Neuronal stem cell (in vitro differentiated cells): ENCODE measurements at regions not wholly inside any gene's neighbourhood (a gene's known extent, or its start where the extent isn't known, plus 50 kb on each side); places are given as distances from the start of the nearest gene placed in this dataset.
A peak's percentile ranks its signal among the peaks of the same experiment; 100 is the strongest.

Experiments
- DNase-seq: peaks from one replicate; pipeline ENCODE4 v3.0.0-alpha.2; 2013; ENCODE audit warnings: low spot score
- H2AFZ ChIP-seq: one replicate; pipeline ENCODE4 v1.6.1; 2013; ENCODE audit warnings: mild to moderate bottlenecking, low read length, inconsistent platforms
- H2AK5ac ChIP-seq: 2 replicates; pipeline ENCODE4 v1.6.1; 2013; ENCODE audit warnings: low read depth, mild to moderate bottlenecking, inconsistent platforms, low read length, moderate library complexity, mixed read lengths
- H2BK120ac ChIP-seq: 2 replicates; pipeline ENCODE4 v1.6.1; 2013; ENCODE audit warnings: low read depth, mild to moderate bottlenecking, inconsistent platforms, low read length, moderate library complexity, mixed read lengths
- H2BK12ac ChIP-seq: one replicate; pipeline ENCODE4 v1.6.1; 2013; ENCODE audit warnings: low read length, inconsistent platforms
- H2BK15ac ChIP-seq: 2 replicates; pipeline ENCODE4 v1.6.1; 2013; ENCODE audit warnings: mild to moderate bottlenecking, low read length, inconsistent platforms, mixed read lengths
- H2BK5ac ChIP-seq: one replicate; pipeline ENCODE4 v1.6.1; 2013; ENCODE audit warnings: inconsistent platforms, mild to moderate bottlenecking, low read length, moderate library complexity
- H3K14ac ChIP-seq: one replicate; pipeline ENCODE4 v1.6.1; 2013; ENCODE audit warnings: low read length, inconsistent platforms
- H3K18ac ChIP-seq: 2 replicates; pipeline ENCODE4 v1.6.1; 2013; ENCODE audit warnings: low read length, inconsistent platforms
- H3K23ac ChIP-seq: 2 replicates; pipeline ENCODE4 v1.6.1; 2013; ENCODE audit warnings: low read depth, mild to moderate bottlenecking, mixed read lengths, low read length, inconsistent platforms; ENCODE audit not compliant: poor library complexity
- H3K27ac ChIP-seq: replicated peaks from 3 replicates; pipeline ENCODE4 v1.5.1; 2013; ENCODE audit warnings: low read length, inconsistent platforms
- H3K27me3 ChIP-seq, 3 experiments: 2 replicates each; pipeline ENCODE4 v1.6.1; 2013; ENCODE audit warnings: low read length in 3 of 3, mild to moderate bottlenecking in 2 of 3, inconsistent platforms in 1 of 3, low read depth in 1 of 3, mixed read lengths in 1 of 3, moderate library complexity in 1 of 3; ENCODE audit not compliant: control insufficient read depth in 3 of 3, insufficient read depth in 3 of 3
- H3K36me3 ChIP-seq, 2 donors: replicated peaks in 1 of 2; 2 replicates each; pipeline ENCODE4 v1.6.1; 2013; ENCODE audit warnings: low read length in 2 of 2; ENCODE audit not compliant: control insufficient read depth in 2 of 2, insufficient read depth in 2 of 2
- H3K4ac ChIP-seq: 2 replicates; pipeline ENCODE4 v1.6.1; 2013; ENCODE audit warnings: inconsistent platforms, mild to moderate bottlenecking, low read length, moderate library complexity
- H3K4me1 ChIP-seq, 2 donors: 1 replicate in 1 of 2; 2 replicates in 1 of 2; pipeline ENCODE4 v1.6.1; 2013; ENCODE audit warnings: low read length in 2 of 2, low read depth in 1 of 2; ENCODE audit not compliant: control insufficient read depth in 2 of 2, insufficient read depth in 1 of 2
- H3K4me2 ChIP-seq: one replicate; pipeline ENCODE4 v1.6.1; 2013; ENCODE audit warnings: mild to moderate bottlenecking, low read length, inconsistent platforms; ENCODE audit not compliant: insufficient read depth, poor library complexity, severe bottlenecking
- H3K4me3 ChIP-seq, 2 donors: 2 replicates each; pipeline ENCODE4 v1.5.1; 2013; ENCODE audit warnings: low read length in 2 of 2, mild to moderate bottlenecking in 2 of 2, inconsistent platforms in 1 of 2, moderate library complexity in 1 of 2
- H3K79me1 ChIP-seq: one replicate; pipeline ENCODE4 v1.6.1; 2013; ENCODE audit warnings: low read depth, mild to moderate bottlenecking, inconsistent platforms, low read length, moderate library complexity
- H3K9ac ChIP-seq: one replicate; pipeline ENCODE4 v1.6.1; 2013; ENCODE audit warnings: mild to moderate bottlenecking, low read depth, low read length, inconsistent platforms; ENCODE audit not compliant: poor library complexity
- H3K9me3 ChIP-seq, 2 donors: replicated peaks in 1 of 2; 2 replicates each; pipeline versions ENCODE3 to v1.6.1; 2013; ENCODE audit warnings: low read length in 2 of 2, mild to moderate bottlenecking in 2 of 2, inconsistent platforms in 1 of 2, low read depth in 1 of 2, mixed read lengths in 1 of 2, moderate library complexity in 1 of 2; ENCODE audit not compliant: control insufficient read depth in 2 of 2, insufficient read depth in 1 of 2
- H4K8ac ChIP-seq: one replicate; pipeline ENCODE4 v1.6.1; 2013; ENCODE audit warnings: low read depth, mild to moderate bottlenecking, inconsistent platforms, low read length, moderate library complexity
- H4K91ac ChIP-seq: one replicate; pipeline ENCODE4 v1.6.1; 2013; ENCODE audit warnings: low read length, low read depth, mild to moderate bottlenecking, inconsistent platforms; ENCODE audit not compliant: poor library complexity
- WGBS, 2 donors: extraction: QIAGEN DNeasy Blood & Tissue Kit; methylation state at CpG; one replicate each; pipeline ENCODE4 v1.1.7; 2013; ENCODE audit warnings: missing lambda C conversion rate in 2 of 2, mixed read lengths in 1 of 2; ENCODE audit not compliant: insufficient read length in 2 of 2, insufficient replicate concordance in 1 of 2; ENCODE audit errors: extremely low coverage in 2 of 2; 5-methylcytosine and 5-hydroxymethylcytosine counted together

GRCh38 chr13:50511877-50512341 is 331.6 kb downstream of the DLEU7 start:
- no peaks in the 10 kb centered on the region for H3K36me3 ChIP-seq
- no peaks in the 10 kb centered on the region for H3K27me3 ChIP-seq
- H2BK12ac ChIP-seq = no peak overlapping the region
- DNase-seq = no peak
- H3K79me1 ChIP-seq = no peaks in the 10 kb centered on the region
- no peak overlapping the region for H3K18ac ChIP-seq
- no peak overlapping the region for H3K4me2 ChIP-seq
- no peak overlapping the region for H3K4ac ChIP-seq
- no peak overlapping the region for H3K4me3 ChIP-seq
- no peak overlapping the region for H3K9ac ChIP-seq
- H2BK15ac ChIP-seq = no peak overlapping the region
- no peak overlapping the region for H2BK5ac ChIP-seq
- no peak overlapping the region for H4K8ac ChIP-seq
- peaks cover 4 to 7% of the 10 kb centered on the region in 2 donors for H3K9me3 ChIP-seq
- no CpG with 5 or more reads among the region's 4 CpGs for WGBS, 2 donors
- no peak overlapping the region for H3K14ac ChIP-seq
- H3K4me1 ChIP-seq = peaks cover 2 to 12% of the 10 kb centered on the region in 2 donors
- H2AK5ac ChIP-seq = no peak overlapping the region
- H2AFZ ChIP-seq = peak overlapping the region; percentile 93
- H3K27ac ChIP-seq = no peak overlapping the region
- H4K91ac ChIP-seq = no peak overlapping the region
- no peak overlapping the region for H3K23ac ChIP-seq
- no peak overlapping the region for H2BK120ac ChIP-seq

DNA sequence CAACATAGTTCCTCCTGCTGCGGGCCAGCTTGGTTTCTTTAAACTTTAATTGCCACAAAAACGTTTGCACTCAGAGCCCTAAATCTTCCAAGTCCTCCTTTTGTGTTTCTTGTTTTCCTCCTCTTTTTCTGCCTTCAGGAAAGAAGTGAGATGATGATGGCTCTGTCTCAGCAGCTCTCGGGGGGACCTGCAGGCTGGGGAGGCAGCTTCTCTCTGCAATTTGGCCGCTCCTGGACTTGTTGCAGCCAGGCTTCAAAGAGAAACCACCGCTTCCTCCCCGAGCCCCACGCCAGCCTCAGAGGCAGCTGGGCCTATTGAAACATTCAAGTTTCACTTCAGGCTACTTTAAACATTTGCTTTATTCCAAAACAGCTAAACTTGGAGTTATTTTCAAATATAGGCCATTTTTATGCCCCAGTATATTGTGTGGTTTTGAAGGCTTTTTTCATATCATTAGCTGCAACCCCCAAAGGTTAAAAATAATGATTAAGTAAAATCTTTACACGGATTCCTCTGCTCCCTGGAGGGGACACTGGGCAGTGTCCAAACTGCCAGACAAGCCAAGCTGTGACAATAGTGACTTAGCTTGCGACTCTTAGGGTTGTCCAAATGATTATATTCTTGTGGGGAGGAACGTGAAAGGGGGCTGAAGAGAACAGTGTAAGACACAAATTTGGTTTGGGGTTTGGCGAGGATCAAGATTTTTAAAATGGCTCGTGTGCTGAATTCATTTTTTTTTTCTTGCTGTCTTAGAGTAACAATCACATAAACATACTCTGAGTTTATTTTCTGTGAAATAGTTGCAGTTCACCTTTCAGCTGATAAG is 330.8 kb downstream of the DLEU7 start:
- Histone ChIP-seq H3K23ac (no peak overlapping the region), H2BK15ac (no peak overlapping the region), H3K4me2 (no peak overlapping the region), H2BK5ac (no peak overlapping the region), H3K9ac (no peak overlapping the region), H2AK5ac (no peak overlapping the region), H3K4me1 (peaks cover 2 to 12% of the 10 kb centered on the region in 2 donors), H3K79me1 (no peaks in the 10 kb centered on the region), H4K8ac (no peak overlapping the region), H3K14ac (no peak overlapping the region), H2BK120ac (no peak overlapping the region), H2AFZ (peak overlapping the region; percentile 93), H3K4me3 (peak overlapping the region in 1 of 2 donors; percentile 29), H3K36me3 (no peaks in the 10 kb centered on the region), H3K9me3 (peaks cover 4 to 7% of the 10 kb centered on the region in 2 donors), H3K4ac (no peak overlapping the region), H3K18ac (no peak overlapping the region), H3K27me3 (no peaks in the 10 kb centered on the region), H2BK12ac (no peak overlapping the region), H3K27ac (no peak overlapping the region), H4K91ac (no peak overlapping the region)
- DNase-seq = no peak
- no CpG with 5 or more reads among the region's 12 CpGs for WGBS, 2 donors

GRCh38 chr13:50513300-50513877 is 330.1 kb downstream of the DLEU7 start:
- H3K36me3 ChIP-seq = no peaks in the 10 kb centered on the region
- WGBS, 2 donors = no CpG with 5 or more reads among the region's 2 CpGs
- peaks cover 2 to 12% of the 10 kb centered on the region in 2 donors for H3K4me1 ChIP-seq

DNA sequence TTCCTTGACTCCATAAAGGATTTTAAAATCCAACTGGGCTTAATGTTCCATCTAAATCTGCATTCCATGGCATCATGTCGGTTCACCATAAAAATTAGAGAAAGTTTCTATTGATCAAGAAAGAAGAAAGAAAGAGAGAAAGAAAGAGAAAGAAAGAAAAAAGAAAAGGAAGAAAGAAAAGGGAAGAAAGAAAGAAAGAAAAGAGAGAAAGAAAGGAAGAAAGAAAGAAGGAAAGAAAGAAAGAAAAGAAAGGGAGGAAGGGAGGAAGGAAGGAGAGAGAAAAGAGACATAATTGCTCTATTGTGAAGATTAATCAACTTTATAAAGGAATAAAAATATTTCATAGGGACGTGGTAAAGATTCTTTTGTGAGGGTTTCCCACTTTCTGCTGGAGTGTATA is 329.2 kb downstream of the DLEU7 start:
- no peak overlapping the region for H3K4me3 ChIP-seq
- H3K79me1 ChIP-seq = no peaks in the 10 kb centered on the region
- no peak overlapping the region for H4K8ac ChIP-seq
- H3K9me3 ChIP-seq = peaks cover 4 to 5% of the 10 kb centered on the region in 2 donors
- no peak for DNase-seq
- H2BK5ac ChIP-seq = no peak overlapping the region
- no peak overlapping the region for H3K14ac ChIP-seq
- H3K27ac ChIP-seq = no peak overlapping the region
- no peak overlapping the region for H2AFZ ChIP-seq
- H2BK12ac ChIP-seq = no peak overlapping the region
- no peak overlapping the region for H3K23ac ChIP-seq
- no peak overlapping the region for H2AK5ac ChIP-seq
- H3K36me3 ChIP-seq = no peaks in the 10 kb centered on the region
- no CpG with 5 or more reads among the region's 2 CpGs for WGBS, 2 donors
- peaks cover 2 to 12% of the 10 kb centered on the region in 2 donors for H3K4me1 ChIP-seq
- H2BK120ac ChIP-seq = no peak overlapping the region
- no peaks in the 10 kb centered on the region for H3K27me3 ChIP-seq
- no peak overlapping the region for H4K91ac ChIP-seq
- no peak overlapping the region for H2BK15ac ChIP-seq
- no peak overlapping the region for H3K4me2 ChIP-seq
- no peak overlapping the region for H3K9ac ChIP-seq
- H3K18ac ChIP-seq = no peak overlapping the region
- no peak overlapping the region for H3K4ac ChIP-seq

More at GRCh38 chr13:50513300-50513877, 330.1 kb downstream of the DLEU7 start:
- no peak overlapping the region for H2BK120ac ChIP-seq
- no peak overlapping the region for H3K4me3 ChIP-seq
- H3K4ac ChIP-seq = no peak overlapping the region
- no peaks in the 10 kb centered on the region for H3K27me3 ChIP-seq
- H3K18ac ChIP-seq = no peak overlapping the region
- no peak overlapping the region for H3K9ac ChIP-seq
- no peak overlapping the region for H2BK12ac ChIP-seq
- no peak overlapping the region for H2AK5ac ChIP-seq
- no peak overlapping the region for H4K8ac ChIP-seq
- peaks cover 4 to 7% of the 10 kb centered on the region in 2 donors for H3K9me3 ChIP-seq
- H3K14ac ChIP-seq = no peak overlapping the region
- DNase-seq = no peak
- H3K79me1 ChIP-seq = no peaks in the 10 kb centered on the region
- H3K23ac ChIP-seq = no peak overlapping the region
- no peak overlapping the region for H3K4me2 ChIP-seq
- H4K91ac ChIP-seq = no peak overlapping the region
- H2BK5ac ChIP-seq = no peak overlapping the region
- H2AFZ ChIP-seq = peak overlapping the region; percentile 93
- H3K27ac ChIP-seq = no peak overlapping the region
- H2BK15ac ChIP-seq = no peak overlapping the region
